ENCODE measurements at regions not wholly inside any gene's neighbourhood (a gene's known extent, or its start where the extent isn't known, plus 50 kb on each side); places are given as distances from the start of the nearest gene placed in this dataset.

DNA sequence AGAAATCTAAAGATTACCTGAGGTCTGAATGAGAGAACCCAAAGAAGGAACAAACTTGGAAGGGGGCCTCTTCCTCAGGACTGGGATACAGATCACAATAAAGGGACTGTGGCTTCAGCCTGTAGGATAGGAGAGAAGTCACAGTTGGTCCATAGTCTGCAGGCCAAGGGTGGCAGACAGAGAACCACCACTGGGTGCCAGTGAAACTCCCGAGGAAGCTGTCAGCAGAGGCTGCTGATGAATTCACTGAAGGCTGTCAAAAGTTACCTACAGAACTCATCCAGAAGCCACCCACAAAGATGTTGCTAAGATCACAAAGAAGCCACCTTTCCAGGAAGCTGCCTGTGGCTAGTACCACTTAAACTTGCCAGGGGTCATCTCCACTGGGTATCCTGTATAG, 78.5 kb downstream of the TMCO5A start:
- TF ChIP-seq GATA2 (IDR thresholded peaks at IDR 0.05; ENCODE audit: low read depth, low read length) (no peak), GATA3 (IDR thresholded peaks at IDR 0.05; ENCODE audit: low read depth, low read length) (no peak)
